ENCODE measurements at regions not wholly inside any gene's neighbourhood (a gene's known extent, or its start where the extent isn't known, plus 50 kb on each side); places are given as distances from the start of the nearest gene placed in this dataset.

DNA sequence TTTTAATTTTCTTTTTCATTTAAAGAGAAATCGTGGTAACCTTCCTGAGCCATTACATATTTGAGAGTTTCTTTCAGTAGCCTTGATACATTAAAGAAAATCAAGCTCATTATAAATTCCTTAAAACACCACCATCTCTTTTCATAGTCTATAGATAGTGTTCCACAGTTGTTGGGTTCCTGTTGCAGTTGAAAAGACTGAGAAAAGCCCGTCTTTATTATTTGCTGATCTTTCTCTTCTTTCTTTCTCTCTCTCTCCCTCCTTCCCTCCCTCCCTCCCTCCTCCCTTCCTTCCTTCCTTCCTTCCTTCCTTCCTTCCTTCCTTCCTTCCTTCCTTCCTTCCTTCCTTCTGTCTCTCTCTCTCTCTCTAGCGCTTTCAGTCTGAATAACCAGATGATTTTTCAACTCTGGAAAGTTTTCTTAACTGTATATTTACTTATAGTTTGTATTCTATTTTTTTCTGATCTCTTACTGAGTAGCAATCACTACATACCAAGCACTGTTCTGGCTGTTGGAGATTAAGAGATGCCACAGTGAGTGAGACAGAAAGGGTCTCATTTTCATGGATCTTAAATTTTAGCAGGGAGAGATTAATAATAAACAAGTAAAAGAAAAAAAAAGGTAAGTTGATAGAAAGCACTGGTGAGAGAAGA lies 157.5 kb downstream of the TINAG start:
- TF ChIP-seq, protein P1, sequence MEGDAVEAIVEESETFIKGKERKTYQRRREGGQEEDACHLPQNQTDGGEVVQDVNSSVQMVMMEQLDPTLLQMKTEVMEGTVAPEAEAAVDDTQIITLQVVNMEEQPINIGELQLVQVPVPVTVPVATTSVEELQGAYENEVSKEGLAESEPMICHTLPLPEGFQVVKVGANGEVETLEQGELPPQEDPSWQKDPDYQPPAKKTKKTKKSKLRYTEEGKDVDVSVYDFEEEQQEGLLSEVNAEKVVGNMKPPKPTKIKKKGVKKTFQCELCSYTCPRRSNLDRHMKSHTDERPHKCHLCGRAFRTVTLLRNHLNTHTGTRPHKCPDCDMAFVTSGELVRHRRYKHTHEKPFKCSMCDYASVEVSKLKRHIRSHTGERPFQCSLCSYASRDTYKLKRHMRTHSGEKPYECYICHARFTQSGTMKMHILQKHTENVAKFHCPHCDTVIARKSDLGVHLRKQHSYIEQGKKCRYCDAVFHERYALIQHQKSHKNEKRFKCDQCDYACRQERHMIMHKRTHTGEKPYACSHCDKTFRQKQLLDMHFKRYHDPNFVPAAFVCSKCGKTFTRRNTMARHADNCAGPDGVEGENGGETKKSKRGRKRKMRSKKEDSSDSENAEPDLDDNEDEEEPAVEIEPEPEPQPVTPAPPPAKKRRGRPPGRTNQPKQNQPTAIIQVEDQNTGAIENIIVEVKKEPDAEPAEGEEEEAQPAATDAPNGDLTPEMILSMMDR (IDR thresholded peaks at IDR 0.05; ENCODE audit: borderline replicate concordance, extremely low read depth, low read length, poor library complexity, severe bottlenecking) = no peak
- TF ChIP-seq EZH2 (IDR thresholded peaks at IDR 0.05; ENCODE audit: borderline replicate concordance, low read depth, low read length, severe bottlenecking) = no peak
